IgD-negative memory B cell (primary cell): ENCODE measurements at regions not wholly inside any gene's neighbourhood (a gene's known extent, or its start where the extent isn't known, plus 50 kb on each side); places are given as distances from the start of the nearest gene placed in this dataset.
"Not testable (repeated sequence)": the region's sequence is repeated elsewhere in the genome, so short reads cannot be mapped to it uniquely, and the experiment has no call there.

Source experiments
- H3K27ac Mint-ChIP-seq, 3 donors: one replicate each; pipeline ENCODE4 v1.8.0; 2020 to 2022; ENCODE audit warnings: mild to moderate bottlenecking in 3 of 3, mixed read lengths in 3 of 3, moderate library complexity in 1 of 3
- H3K27me3 Mint-ChIP-seq: one replicate; pipeline ENCODE4 v1.8.0; 2021; ENCODE audit warnings: mixed read lengths
- H3K36me3 Mint-ChIP-seq: one replicate; pipeline ENCODE4 v1.8.0; 2020; ENCODE audit warnings: mild to moderate bottlenecking, mixed read lengths
- H3K4me1 Mint-ChIP-seq, 3 donors: one replicate each; pipeline ENCODE4 v1.8.0; 2020 to 2022; ENCODE audit warnings: mixed read lengths in 3 of 3, mild to moderate bottlenecking in 1 of 3
- H3K4me3 Mint-ChIP-seq, 4 donors: one replicate each; pipeline ENCODE4 v1.8.0; 2020 to 2022; ENCODE audit warnings: mild to moderate bottlenecking in 4 of 4, mixed read lengths in 4 of 4, moderate library complexity in 3 of 4
- H3K9me3 Mint-ChIP-seq, 3 donors: one replicate each; pipeline ENCODE4 v1.8.0; 2020 to 2021; ENCODE audit warnings: mixed read lengths in 3 of 3, mild to moderate bottlenecking in 1 of 3

GRCh38 chr18:60188958-60189357, 183.6 kb downstream of the MC4R start:
- H3K4me3 Mint-ChIP-seq = no peak overlapping the region
- no peaks in the 10 kb centered on the region for H3K4me1 Mint-ChIP-seq
- H3K36me3 Mint-ChIP-seq = no peaks in the 10 kb centered on the region
- no peak overlapping the region for H3K27ac Mint-ChIP-seq
- peaks cover 10% of the 10 kb centered on the region for H3K27me3 Mint-ChIP-seq
- peaks cover 0 to 2% (median 2%) of the 10 kb centered on the region in 3 donors for H3K9me3 Mint-ChIP-seq

- Mint-ChIP-seq H3K4me1 (no peaks in the 10 kb centered on the region), H3K36me3 (no peaks in the 10 kb centered on the region), H3K27me3 (peaks cover 2% of the 10 kb centered on the region), H3K27ac (no peak overlapping the region), H3K4me3 (no peak overlapping the region), H3K9me3 (peaks cover 0 to 3% (median 2%) of the 10 kb centered on the region in 3 donors)
These were observed 190.4 kb downstream of the MC4R start for GRCh38 chr18:60182223-60182622.

GRCh38 chr18:60180671-60181070, 191.9 kb downstream of the MC4R start:
- Mint-ChIP-seq H3K27ac (no peak overlapping the region), H3K36me3 (no peaks in the 10 kb centered on the region), H3K27me3 (peaks cover 2% of the 10 kb centered on the region), H3K4me3 (no peak overlapping the region), H3K4me1 (no peaks in the 10 kb centered on the region), H3K9me3 (peaks cover 0 to 3% (median 2%) of the 10 kb centered on the region in 3 donors)

- H3K27ac Mint-ChIP-seq, H3K36me3 Mint-ChIP-seq, H3K9me3 Mint-ChIP-seq, H3K4me1 Mint-ChIP-seq, H3K4me3 Mint-ChIP-seq, H3K27me3 Mint-ChIP-seq: not testable (repeated sequence)
These were observed 194.4 kb downstream of the MC4R start for GRCh38 chr18:60178224-60178623.

- Mint-ChIP-seq H3K4me3 (no peak overlapping the region), H3K9me3 (peaks cover 0 to 3% (median 0%) of the 10 kb centered on the region in 3 donors), H3K36me3 (no peaks in the 10 kb centered on the region), H3K27ac (no peak overlapping the region), H3K4me1 (no peaks in the 10 kb centered on the region), H3K27me3 (no peaks in the 10 kb centered on the region)
These were observed 196.3 kb downstream of the MC4R start for GRCh38 chr18:60176259-60176658.

GRCh38 chr18:60174832-60175231, 197.7 kb downstream of the MC4R start:
- peaks cover 0 to 3% (median 0%) of the 10 kb centered on the region in 3 donors for H3K9me3 Mint-ChIP-seq
- H3K4me3 Mint-ChIP-seq = no peak overlapping the region
- H3K36me3 Mint-ChIP-seq = no peaks in the 10 kb centered on the region
- no peaks in the 10 kb centered on the region for H3K27me3 Mint-ChIP-seq
- H3K27ac Mint-ChIP-seq = no peak overlapping the region
- H3K4me1 Mint-ChIP-seq = no peaks in the 10 kb centered on the region

- Mint-ChIP-seq H3K9me3 (no peaks in the 10 kb centered on the region), H3K4me3 (no peak overlapping the region), H3K4me1 (no peaks in the 10 kb centered on the region)
These were observed 200.5 kb downstream of the MC4R start for GRCh38 chr18:60172030-60172429.

GRCh38 chr18:60163622-60164021, 209.0 kb downstream of the MC4R start:
- H3K27ac Mint-ChIP-seq = no peak overlapping the region

More at GRCh38 chr18:60172030-60172429, 200.5 kb downstream of the MC4R start:
- Mint-ChIP-seq H3K36me3 (no peaks in the 10 kb centered on the region), H3K27me3 (no peaks in the 10 kb centered on the region), H3K27ac (no peak overlapping the region)

GRCh38 chr18:60162388-60162787, 210.2 kb downstream of the MC4R start:
- Mint-ChIP-seq H3K4me1 (peaks cover 0 to 2% (median 0%) of the 10 kb centered on the region in 3 donors), H3K9me3 (peaks cover 0 to 4% (median 0%) of the 10 kb centered on the region in 3 donors), H3K4me3 (no peak overlapping the region), H3K36me3 (no peaks in the 10 kb centered on the region), H3K27me3 (no peaks in the 10 kb centered on the region), H3K27ac (no peak overlapping the region)

More at GRCh38 chr18:60163622-60164021, 209.0 kb downstream of the MC4R start:
- peaks cover 0 to 2% (median 0%) of the 10 kb centered on the region in 3 donors for H3K4me1 Mint-ChIP-seq
- no peaks in the 10 kb centered on the region for H3K36me3 Mint-ChIP-seq
- no peaks in the 10 kb centered on the region for H3K27me3 Mint-ChIP-seq
- no peak overlapping the region for H3K4me3 Mint-ChIP-seq
- H3K9me3 Mint-ChIP-seq = peaks cover 0 to 4% (median 0%) of the 10 kb centered on the region in 3 donors

GRCh38 chr18:60157810-60158209, 214.8 kb downstream of the MC4R start:
- Mint-ChIP-seq H3K9me3 (peaks cover 0 to 3% (median 0%) of the 10 kb centered on the region in 3 donors), H3K4me1 (no peaks in the 10 kb centered on the region)

GRCh38 chr18:60153376-60153775, 219.2 kb downstream of the MC4R start:
- peaks cover 2 to 3% (median 3%) of the 10 kb centered on the region in 3 donors for H3K9me3 Mint-ChIP-seq
- H3K4me3 Mint-ChIP-seq = no peak overlapping the region
- H3K36me3 Mint-ChIP-seq = peaks cover 2% of the 10 kb centered on the region
- H3K27me3 Mint-ChIP-seq = peaks cover 15% of the 10 kb centered on the region
- H3K4me1 Mint-ChIP-seq = no peaks in the 10 kb centered on the region
- no peak overlapping the region for H3K27ac Mint-ChIP-seq

More at GRCh38 chr18:60157810-60158209, 214.8 kb downstream of the MC4R start:
- no peak overlapping the region for H3K27ac Mint-ChIP-seq
- H3K27me3 Mint-ChIP-seq = peaks cover 10% of the 10 kb centered on the region
- H3K36me3 Mint-ChIP-seq = peaks cover 2% of the 10 kb centered on the region
- H3K4me3 Mint-ChIP-seq = no peak overlapping the region

GRCh38 chr18:60149316-60149715, 223.3 kb downstream of the MC4R start:
- H3K27me3 Mint-ChIP-seq = peaks cover 10% of the 10 kb centered on the region
- no peaks in the 10 kb centered on the region for H3K36me3 Mint-ChIP-seq
- H3K4me3 Mint-ChIP-seq = no peak overlapping the region

GRCh38 chr18:60147323-60147722, 225.3 kb downstream of the MC4R start:
- H3K27ac Mint-ChIP-seq = no peak overlapping the region
- no peaks in the 10 kb centered on the region for H3K36me3 Mint-ChIP-seq
- peaks cover 7% of the 10 kb centered on the region for H3K27me3 Mint-ChIP-seq
- peaks cover 0 to 2% (median 0%) of the 10 kb centered on the region in 3 donors for H3K4me1 Mint-ChIP-seq
- peaks cover 0 to 3% (median 2%) of the 10 kb centered on the region in 3 donors for H3K9me3 Mint-ChIP-seq
- no peak overlapping the region for H3K4me3 Mint-ChIP-seq

More at GRCh38 chr18:60149316-60149715, 223.3 kb downstream of the MC4R start:
- Mint-ChIP-seq H3K9me3 (peaks cover 0 to 3% (median 2%) of the 10 kb centered on the region in 3 donors), H3K27ac (no peak overlapping the region), H3K4me1 (peaks cover 0 to 2% (median 0%) of the 10 kb centered on the region in 3 donors)

- H3K27me3 Mint-ChIP-seq = peaks cover 6% of the 10 kb centered on the region
- peaks cover 0 to 3% (median 2%) of the 10 kb centered on the region in 3 donors for H3K9me3 Mint-ChIP-seq
- H3K4me1 Mint-ChIP-seq = peaks cover 0 to 2% (median 0%) of the 10 kb centered on the region in 3 donors
- H3K36me3 Mint-ChIP-seq = no peaks in the 10 kb centered on the region
- no peak overlapping the region for H3K4me3 Mint-ChIP-seq
- H3K27ac Mint-ChIP-seq = no peak overlapping the region
These were observed 226.2 kb downstream of the MC4R start for GRCh38 chr18:60146220-60146960.

GRCh38 chr18:60145776-60146175, 226.8 kb downstream of the MC4R start:
- Mint-ChIP-seq H3K9me3 (peaks cover 0 to 3% (median 2%) of the 10 kb centered on the region in 3 donors), H3K36me3 (no peaks in the 10 kb centered on the region), H3K27me3 (peaks cover 6% of the 10 kb centered on the region), H3K27ac (no peak overlapping the region), H3K4me1 (peaks cover 0 to 2% (median 0%) of the 10 kb centered on the region in 3 donors), H3K4me3 (no peak overlapping the region)

- Mint-ChIP-seq H3K9me3 (peaks cover 0 to 4% (median 3%) of the 10 kb centered on the region in 3 donors), H3K27me3 (no peaks in the 10 kb centered on the region), H3K4me1 (peaks cover 0 to 2% (median 0%) of the 10 kb centered on the region in 3 donors)
These were observed 235.0 kb downstream of the PMAIP1 start for GRCh38 chr18:60134806-60135205.

More at GRCh38 chr18:60134806-60135205, 235.0 kb downstream of the PMAIP1 start:
- peaks cover 2% of the 10 kb centered on the region for H3K36me3 Mint-ChIP-seq
- no peak overlapping the region for H3K27ac Mint-ChIP-seq
- H3K4me3 Mint-ChIP-seq = no peak overlapping the region
